ENCODE measurements at regions not wholly inside any gene's neighbourhood (a gene's known extent, or its start where the extent isn't known, plus 50 kb on each side); places are given as distances from the start of the nearest gene placed in this dataset.
"Not testable (repeated sequence)": the region's sequence is repeated elsewhere in the genome, so short reads cannot be mapped to it uniquely, and the experiment has no call there.

DNA sequence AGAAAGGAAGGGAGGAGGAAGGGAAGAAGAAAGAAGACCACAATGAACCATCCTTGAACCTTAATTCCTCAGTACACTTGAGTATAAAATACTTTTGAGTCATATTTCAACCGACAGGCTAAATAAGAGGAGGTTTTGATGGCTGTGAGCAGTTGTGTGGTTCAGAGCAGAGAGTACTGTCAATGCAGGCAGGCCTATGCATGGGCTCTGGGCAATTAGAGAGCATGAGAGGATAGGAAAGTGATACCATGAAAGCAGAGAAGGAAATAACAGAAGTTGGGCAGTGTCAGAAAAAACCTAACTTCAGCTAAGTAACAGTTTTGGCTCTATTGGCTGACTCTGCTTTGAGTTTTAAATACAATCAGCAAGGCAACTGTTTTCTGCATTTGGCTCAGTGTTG, 123.6 kb upstream of the STK17B start:
- Histone ChIP-seq H3K9me3 (no peaks in the 10 kb centered on the region), H3K36me3 (peaks cover 0 to 62% (median 0%) of the 10 kb centered on the region in 9 donors), H3K4me1 (peaks cover 0 to 49% (median 22%) of the 10 kb centered on the region in 9 donors), H3K27ac (peak overlapping the region in 2 of 10 donors; percentile 28 to 73), H3K4me3 (no peak overlapping the region), H3K27me3 (no peaks in the 10 kb centered on the region)
- no peak for ATAC-seq
- intact Hi-C loops (cut with DNase I), result loop anchor here in 6 of 10 donors (5.0 to 10.0 kb wide), 9 partner anchors 42 to 467 kb away; partner anchors contain the start of gene HECW2 (in 1 of the 6)
- TF ChIP-seq CTCF (IDR thresholded peaks at IDR 0.05), result no peak
- no peak for DNase-seq
- WGBS, 2 donors, result 88 to 92% methylated on average over 1 of the region's 1 CpG

- H3K4me3 ChIP-seq, H3K27me3 ChIP-seq, DNase-seq, H3K9me3 ChIP-seq, ATAC-seq, H3K27ac ChIP-seq: not testable (repeated sequence)
- WGBS, 2 donors, result 62% methylated on average over 8 of the region's 8 CpGs
- Histone ChIP-seq H3K4me1 (peaks cover 0 to 28% (median 8%) of the 10 kb centered on the region in 9 donors), H3K36me3 (peaks cover 0 to 67% (median 0%) of the 10 kb centered on the region in 9 donors)
- intact Hi-C loops (cut with DNase I), result loop anchor here in 7 of 10 donors (1.0 to 10.0 kb wide), 11 partner anchors 39 to 464 kb away; partner anchors contain the start of gene HECW2 (in 1 of the 7)
- TF ChIP-seq CTCF (IDR thresholded peaks at IDR 0.05), result peak; percentile 43 to 82 (median 69)
Observed at GRCh38 chr2:196298106-196298723, 126.8 kb upstream of the STK17B start.

DNA sequence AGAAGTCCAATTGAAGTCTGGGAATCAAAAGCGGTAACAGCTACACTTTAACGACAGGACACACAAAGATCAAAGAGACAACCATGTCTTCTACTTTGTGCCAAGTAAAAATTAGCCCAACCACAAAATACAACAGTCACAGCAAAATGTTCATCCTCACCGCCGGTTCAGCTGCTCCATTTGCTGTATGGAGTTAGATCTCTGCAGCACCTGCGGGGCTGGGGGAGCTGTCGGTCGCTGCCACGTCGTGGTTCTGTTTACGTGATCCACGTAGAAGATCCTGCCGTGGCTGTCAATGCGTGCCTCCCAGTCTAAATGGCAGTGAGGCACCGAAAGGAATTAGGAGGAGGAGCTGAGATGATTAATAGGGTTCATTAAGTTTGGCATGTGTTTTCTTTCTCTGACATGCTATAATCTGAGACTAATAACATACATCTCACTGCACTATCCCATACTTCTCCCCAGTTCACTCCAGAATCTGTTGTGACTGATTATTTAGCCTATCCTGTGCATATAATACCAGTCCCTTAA, 136.5 kb upstream of the STK17B start:
- 92 to 95% methylated on average over 14 of the region's 14 CpGs for WGBS, 2 donors
- intact Hi-C loops (cut with DNase I), result loop anchor here in 2 of 10 donors (10.0 kb wide), 1 partner anchor 147 kb away; no protein-coding TSS in a partner anchor
- DNase-seq (no peak), ATAC-seq (no peak)
- H3K4me1 ChIP-seq, result peaks cover 0 to 22% (median 0%) of the 10 kb centered on the region in 9 donors
- H3K36me3 ChIP-seq, result peaks cover 0 to 85% (median 5%) of the 10 kb centered on the region in 9 donors
- H3K4me3 ChIP-seq, result no peak overlapping the region
- H3K27me3 ChIP-seq, result no peaks in the 10 kb centered on the region
- no peak overlapping the region for H3K27ac ChIP-seq
- no peaks in the 10 kb centered on the region for H3K9me3 ChIP-seq
- no peak for TF ChIP-seq CTCF (IDR thresholded peaks at IDR 0.05)

- Histone ChIP-seq H3K4me3 (no peak overlapping the region), H3K9me3 (no peaks in the 10 kb centered on the region), H3K27me3 (no peaks in the 10 kb centered on the region), H3K27ac (peak overlapping the region in 2 of 10 donors; percentile 18 to 37), H3K36me3 (peaks cover 0 to 84% (median 5%) of the 10 kb centered on the region in 9 donors), H3K4me1 (peaks cover 0 to 31% (median 0%) of the 10 kb centered on the region in 9 donors)
- ATAC-seq (peak in 1 of 8 donors; percentile 25), DNase-seq (no peak)
- TF ChIP-seq CTCF (IDR thresholded peaks at IDR 0.05), result no peak
- intact Hi-C loops (cut with DNase I), result loop anchor here in 6 of 10 donors (5.0 to 10.0 kb wide), 4 partner anchors 143 to 295 kb away; partner anchors contain the start of gene HECW2 (in 1 of the 6)
Observed at GRCh38 chr2:196309691-196310090, 138.3 kb upstream of the STK17B start.
